ENCODE measurements at regions not wholly inside any gene's neighbourhood (a gene's known extent, or its start where the extent isn't known, plus 50 kb on each side); places are given as distances from the start of the nearest gene placed in this dataset.
"Not testable (repeated sequence)": the region's sequence is repeated elsewhere in the genome, so short reads cannot be mapped to it uniquely, and the experiment has no call there.

- H3K4me3 ChIP-seq, result no peak overlapping the region
- DNase-seq (no peak), ATAC-seq (no peak)
- no peaks in the 10 kb centered on the region for H3K27me3 ChIP-seq
- no peaks in the 10 kb centered on the region for H3K9me3 ChIP-seq
- no peak for TF ChIP-seq CTCF (IDR thresholded peaks at IDR 0.05)
- no peaks in the 10 kb centered on the region for H3K4me1 ChIP-seq
- no peaks in the 10 kb centered on the region for H3K36me3 ChIP-seq
- intact Hi-C loops (cut with DNase I), result no loop called here
- H3K27ac ChIP-seq, result no peak overlapping the region
Observed at GRCh38 chr11:14589421-14589820, 54.2 kb upstream of the PDE3B start.

GRCh38 chr11:14591046-14591445 is 52.6 kb upstream of the PDE3B start:
- DNase-seq, result not testable (repeated sequence)

GRCh38 chr11:14593671-14594070 is 49.9 kb upstream of the PDE3B start:
- no peak overlapping the region for H3K27ac ChIP-seq
- intact Hi-C loops (cut with DNase I), result no loop called here
- no peak for DNase-seq
- no peak for ATAC-seq
- TF ChIP-seq CTCF (IDR thresholded peaks at IDR 0.05), result no peak
- H3K27me3 ChIP-seq, result no peaks in the 10 kb centered on the region
- no peaks in the 10 kb centered on the region for H3K4me1 ChIP-seq
- no peaks in the 10 kb centered on the region for H3K9me3 ChIP-seq
- no peaks in the 10 kb centered on the region for H3K36me3 ChIP-seq
- no peak overlapping the region for H3K4me3 ChIP-seq

More at GRCh38 chr11:14591046-14591445, 52.6 kb upstream of the PDE3B start:
- H3K9me3 ChIP-seq; H3K27me3 ChIP-seq; H3K27ac ChIP-seq; intact Hi-C loops (cut with DNase I); ATAC-seq; H3K4me1 ChIP-seq; H3K4me3 ChIP-seq; H3K36me3 ChIP-seq: not testable (repeated sequence)
